ENCODE measurements at regions not wholly inside any gene's neighbourhood (a gene's known extent, or its start where the extent isn't known, plus 50 kb on each side); places are given as distances from the start of the nearest gene placed in this dataset.

GRCh38 chr6:91632308-91632707 lies 1045.4 kb upstream of the MAP3K7 start:
- no peak for TF ChIP-seq EZH2 (IDR thresholded peaks at IDR 0.05; ENCODE audit: borderline replicate concordance, low read length)
- TF ChIP-seq, protein P1, sequence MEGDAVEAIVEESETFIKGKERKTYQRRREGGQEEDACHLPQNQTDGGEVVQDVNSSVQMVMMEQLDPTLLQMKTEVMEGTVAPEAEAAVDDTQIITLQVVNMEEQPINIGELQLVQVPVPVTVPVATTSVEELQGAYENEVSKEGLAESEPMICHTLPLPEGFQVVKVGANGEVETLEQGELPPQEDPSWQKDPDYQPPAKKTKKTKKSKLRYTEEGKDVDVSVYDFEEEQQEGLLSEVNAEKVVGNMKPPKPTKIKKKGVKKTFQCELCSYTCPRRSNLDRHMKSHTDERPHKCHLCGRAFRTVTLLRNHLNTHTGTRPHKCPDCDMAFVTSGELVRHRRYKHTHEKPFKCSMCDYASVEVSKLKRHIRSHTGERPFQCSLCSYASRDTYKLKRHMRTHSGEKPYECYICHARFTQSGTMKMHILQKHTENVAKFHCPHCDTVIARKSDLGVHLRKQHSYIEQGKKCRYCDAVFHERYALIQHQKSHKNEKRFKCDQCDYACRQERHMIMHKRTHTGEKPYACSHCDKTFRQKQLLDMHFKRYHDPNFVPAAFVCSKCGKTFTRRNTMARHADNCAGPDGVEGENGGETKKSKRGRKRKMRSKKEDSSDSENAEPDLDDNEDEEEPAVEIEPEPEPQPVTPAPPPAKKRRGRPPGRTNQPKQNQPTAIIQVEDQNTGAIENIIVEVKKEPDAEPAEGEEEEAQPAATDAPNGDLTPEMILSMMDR (conservative IDR thresholded peaks at IDR 0.05 in 1 of 2, IDR thresholded peaks at IDR 0.05 in 1 of 2; ENCODE audit: extremely low read depth in 1 of 2, insufficient read depth in 1 of 2, low read depth in 1 of 2, low read length in 2 of 2) = no peak

Measured in mammary epithelial cell (primary cell).